Posterior vena cava (tissue), 2 donors: ENCODE measurements at regions not wholly inside any gene's neighbourhood (a gene's known extent, or its start where the extent isn't known, plus 50 kb on each side); places are given as distances from the start of the nearest gene placed in this dataset.

Experiments
- DNase-seq: peaks from one replicate; pipeline ENCODE4 v3.0.0-alpha.2; 2020; ENCODE audit warnings: low spot score
- intact Hi-C, 2 donors: fragments of 100-400 bp; cut with DNase I; formaldehyde crosslinking; loops; one replicate each; pipeline versions ENCODE4 v1.14.1 to v1.14.2; 2022 to 2023
- donor health status: DM: yes; HTN: yes; CAD: no.
- donor health status: DM: yes; HTN: yes; CAD: no.

DNA sequence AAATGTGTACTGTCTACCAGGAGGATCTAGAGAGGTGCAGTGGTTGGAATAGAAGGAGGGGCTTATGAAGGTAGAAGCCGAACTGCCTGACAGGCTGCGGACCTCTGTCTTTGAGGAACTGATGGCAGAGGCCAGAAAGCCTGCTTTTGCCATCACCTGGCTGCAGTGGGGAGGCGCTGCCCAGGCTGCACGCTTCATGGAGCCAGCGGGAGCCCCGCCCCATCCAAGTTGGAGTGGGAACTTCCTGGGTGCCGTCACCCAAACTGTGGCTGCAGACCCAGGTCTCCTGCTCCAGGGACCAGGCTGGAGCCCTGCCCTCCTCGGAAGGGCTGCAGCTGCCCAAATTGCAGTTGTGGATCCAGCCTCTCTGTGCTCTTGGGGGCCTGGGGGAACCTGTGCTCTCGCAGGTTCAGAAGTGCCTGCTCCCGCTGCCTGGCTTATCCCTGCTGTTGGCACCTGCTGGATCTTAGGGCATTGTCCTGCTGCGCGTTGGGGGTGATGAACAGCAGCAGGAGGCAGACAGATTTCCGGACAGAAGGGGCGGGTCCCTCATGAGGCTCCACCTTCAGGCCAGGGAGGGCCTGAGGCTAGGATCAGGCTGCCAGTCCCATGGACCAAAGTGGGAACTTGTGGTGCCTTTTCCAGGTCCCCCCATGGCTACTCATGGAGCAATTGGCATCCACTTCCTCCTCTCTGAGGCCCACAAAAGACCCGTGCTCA, 118.0 kb upstream of the PLPPR4 start:
- intact Hi-C loops: no loop called here
- DNase-seq: no peak

DNA sequence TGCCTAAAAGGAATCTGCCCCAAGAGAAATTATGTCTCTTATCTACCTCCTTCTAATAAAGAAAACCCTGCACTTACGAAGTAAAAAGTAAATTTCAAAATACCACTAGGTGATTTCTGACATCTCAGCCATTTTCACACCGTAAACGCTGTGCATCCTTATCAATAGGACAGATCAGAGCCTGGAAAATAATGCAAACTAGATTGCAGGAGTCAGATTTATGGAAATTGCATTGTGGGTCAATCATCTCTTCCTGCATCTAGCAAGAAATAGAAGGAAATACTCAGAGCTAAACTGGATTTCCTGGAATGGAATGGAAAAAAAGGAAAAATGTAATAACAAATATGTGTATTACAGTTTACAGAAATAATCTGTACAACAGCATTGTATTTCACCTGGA, 114.3 kb upstream of the PLPPR4 start:
- intact Hi-C loops: no loop called here

DNA sequence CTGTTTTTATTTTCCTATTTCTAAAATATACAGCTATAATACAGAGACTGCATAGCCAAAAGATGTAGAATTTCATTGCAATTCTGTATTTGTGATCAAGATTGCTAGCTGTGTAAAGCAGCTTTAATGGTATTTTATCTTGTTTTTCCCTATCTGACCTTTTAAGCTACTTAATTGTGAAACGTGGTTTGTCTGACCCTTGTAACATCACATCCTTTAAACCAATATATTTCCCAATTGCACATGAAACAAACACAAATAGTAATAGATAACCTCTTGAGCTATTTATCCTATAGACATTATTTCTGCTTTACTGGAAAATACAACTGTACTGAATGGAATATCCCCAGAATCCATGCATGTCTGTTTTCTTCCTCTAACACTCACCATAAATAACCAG, 112.2 kb upstream of the PLPPR4 start:
- intact Hi-C loops: no loop called here
- DNase-seq: no peak

More for the DNA sequence above, 114.3 kb upstream of the PLPPR4 start:
- DNase-seq: no peak

DNA sequence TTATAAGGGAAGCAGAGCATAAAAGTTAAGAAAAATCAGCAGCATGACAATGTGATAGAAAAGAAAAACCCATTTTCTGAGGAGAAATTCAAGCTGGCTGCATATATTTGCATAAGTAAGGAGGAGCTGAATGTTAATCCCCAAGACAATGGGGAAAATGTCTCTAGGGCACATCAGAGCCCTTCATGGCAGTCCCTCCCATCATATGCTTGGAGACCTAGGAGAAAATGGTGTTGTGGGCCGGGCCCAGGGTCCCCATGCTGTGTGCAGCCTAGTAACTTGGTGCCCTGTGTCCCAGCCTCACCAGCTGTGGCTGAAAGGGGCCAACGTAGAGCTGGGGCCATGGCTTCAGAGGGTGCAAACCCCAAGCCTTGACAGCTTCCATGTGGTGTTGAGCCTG, 100.6 kb upstream of the PLPPR4 start:
- DNase-seq: no peak
- intact Hi-C loops: no loop called here

DNA sequence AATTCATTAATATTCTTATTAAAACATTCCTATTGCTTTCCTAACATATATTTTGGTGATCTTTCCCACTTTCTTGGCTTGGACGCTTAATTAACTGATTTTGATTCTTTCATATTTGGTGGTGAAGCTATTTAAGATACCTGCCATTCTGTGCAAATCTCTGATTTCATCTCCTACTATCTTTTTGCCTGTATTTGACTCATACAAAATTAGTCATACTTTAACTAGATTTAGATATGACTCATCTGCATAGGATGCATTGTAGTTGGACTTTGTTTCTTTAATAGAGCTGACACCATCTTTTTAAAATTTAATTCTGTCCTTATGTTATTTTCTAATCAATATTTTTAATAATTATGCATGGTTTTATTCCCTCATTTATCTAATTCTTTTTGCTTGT, 93.8 kb upstream of the PLPPR4 start:
- DNase-seq: no peak
- intact Hi-C loops: loop anchor here in 1 of 2 donors (10.0 kb wide), 1 partner anchor 514 kb away; no protein-coding TSS in a partner anchor

DNA sequence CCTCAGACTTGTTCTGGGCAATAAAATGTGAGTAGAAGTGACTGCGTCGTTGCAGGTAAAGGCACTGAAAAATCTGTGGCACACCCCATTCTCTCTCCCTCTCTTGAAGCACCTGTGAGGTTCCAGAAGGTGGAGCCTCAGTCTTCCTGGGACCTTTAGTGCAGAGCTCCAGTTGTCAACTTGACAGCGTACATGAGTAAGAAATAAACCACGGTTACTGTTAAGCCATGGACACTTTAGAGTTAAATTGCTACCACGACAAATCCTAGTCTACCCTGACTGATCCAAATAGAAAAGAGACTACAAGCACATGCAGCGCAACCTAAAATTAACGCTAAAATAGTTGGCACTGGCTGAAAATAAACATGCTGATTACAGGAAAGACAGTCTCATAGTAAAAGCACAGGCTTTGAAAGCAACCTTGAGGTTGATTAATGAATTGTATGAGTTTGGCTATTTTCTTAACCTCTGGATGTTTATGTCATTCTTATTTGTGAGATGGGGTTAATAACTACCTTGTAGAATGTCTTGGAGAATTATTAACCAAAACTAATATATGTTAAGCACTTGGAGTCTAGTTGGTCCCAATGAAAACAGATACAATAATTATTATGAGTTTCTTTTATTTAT, 93.0 kb upstream of the PLPPR4 start:
- DNase-seq: no peak
- intact Hi-C loops: loop anchor here in 1 of 2 donors (10.0 kb wide), 1 partner anchor 514 kb away; no protein-coding TSS in a partner anchor

DNA sequence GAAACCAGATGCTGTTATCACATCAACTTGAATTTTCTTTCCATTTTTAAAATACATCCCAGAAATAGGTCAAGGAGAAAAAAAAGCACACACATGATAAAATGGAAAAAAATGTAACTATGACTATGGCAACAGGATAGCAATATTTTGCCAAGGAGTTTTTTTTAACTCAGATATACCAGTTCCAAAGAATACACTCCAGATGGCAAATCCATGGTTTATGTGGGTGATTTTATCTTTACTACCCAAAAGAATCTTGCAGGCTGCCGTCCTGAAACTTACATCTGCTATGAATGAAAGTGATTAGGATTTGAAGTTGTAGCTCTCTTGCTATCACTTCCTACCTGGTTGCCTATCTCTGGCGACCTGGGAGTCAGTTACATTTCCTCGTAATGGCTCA, 91.0 kb upstream of the PLPPR4 start:
- DNase-seq: no peak
- intact Hi-C loops: loop anchor here in 1 of 2 donors (10.0 kb wide), 1 partner anchor 512 kb away; no protein-coding TSS in a partner anchor

DNA sequence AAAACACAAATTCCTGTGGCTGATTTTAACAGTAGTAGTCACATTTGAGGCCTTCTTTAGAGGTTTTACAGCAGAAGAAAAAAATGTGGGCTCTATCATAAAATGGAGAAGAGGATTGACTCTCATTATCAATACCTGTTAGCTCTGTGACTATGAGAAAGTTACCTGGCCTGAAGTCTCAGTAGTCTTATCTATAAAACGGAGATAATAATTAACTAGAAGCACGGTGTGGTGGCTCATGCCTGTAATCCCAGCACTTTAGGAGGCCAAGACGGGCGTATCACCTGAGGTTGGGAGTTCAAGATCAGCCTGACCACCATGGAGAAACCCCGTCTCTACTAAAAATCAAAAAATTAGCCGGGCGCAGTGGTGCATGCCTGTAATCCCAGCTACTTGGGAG, 90.4 kb upstream of the PLPPR4 start:
- intact Hi-C loops: loop anchor here in 1 of 2 donors (10.0 kb wide), 1 partner anchor 511 kb away; no protein-coding TSS in a partner anchor
- no peak for DNase-seq

DNA sequence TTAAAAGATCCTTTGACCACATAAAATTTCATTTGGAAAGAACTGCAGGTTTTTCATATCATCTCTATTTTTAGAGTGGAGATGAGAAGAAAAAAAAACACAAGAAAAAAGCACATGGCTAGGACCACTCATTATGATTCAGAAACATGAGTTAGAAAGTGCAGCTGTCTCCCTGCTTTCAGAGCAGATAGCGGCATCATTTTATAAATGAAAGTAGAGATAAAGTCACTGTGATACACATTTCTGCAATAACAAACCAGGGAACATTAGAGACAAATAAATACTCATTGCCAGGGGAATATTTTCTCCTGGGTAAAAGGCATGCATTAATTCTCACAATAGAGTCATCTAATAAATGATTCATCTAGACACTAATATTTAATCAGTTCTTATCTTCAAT, 87.5 kb upstream of the PLPPR4 start:
- intact Hi-C loops: loop anchor here in 1 of 2 donors (10.0 kb wide), 1 partner anchor 508 kb away; no protein-coding TSS in a partner anchor
- DNase-seq: no peak

DNA sequence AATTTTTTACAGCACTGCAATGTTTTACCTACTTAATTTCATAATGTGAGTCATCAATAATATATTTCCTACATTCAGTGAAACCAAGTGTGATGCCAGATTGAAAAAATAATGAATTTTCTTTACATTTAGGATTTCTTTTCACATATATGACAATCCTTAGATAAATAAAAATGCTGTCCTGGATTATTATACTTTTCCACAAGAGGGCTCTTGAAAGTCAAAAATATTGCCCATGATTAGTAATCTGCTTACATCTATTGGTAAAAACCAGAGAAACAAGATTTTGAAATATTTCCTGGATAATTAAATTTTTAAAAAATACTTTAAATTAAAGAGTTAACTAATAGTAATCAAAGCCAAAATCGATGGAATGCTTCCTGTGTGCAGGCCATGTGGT, 86.8 kb upstream of the PLPPR4 start:
- intact Hi-C loops: loop anchor here in 1 of 2 donors (10.0 kb wide), 1 partner anchor 507 kb away; no protein-coding TSS in a partner anchor
- no peak for DNase-seq

DNA sequence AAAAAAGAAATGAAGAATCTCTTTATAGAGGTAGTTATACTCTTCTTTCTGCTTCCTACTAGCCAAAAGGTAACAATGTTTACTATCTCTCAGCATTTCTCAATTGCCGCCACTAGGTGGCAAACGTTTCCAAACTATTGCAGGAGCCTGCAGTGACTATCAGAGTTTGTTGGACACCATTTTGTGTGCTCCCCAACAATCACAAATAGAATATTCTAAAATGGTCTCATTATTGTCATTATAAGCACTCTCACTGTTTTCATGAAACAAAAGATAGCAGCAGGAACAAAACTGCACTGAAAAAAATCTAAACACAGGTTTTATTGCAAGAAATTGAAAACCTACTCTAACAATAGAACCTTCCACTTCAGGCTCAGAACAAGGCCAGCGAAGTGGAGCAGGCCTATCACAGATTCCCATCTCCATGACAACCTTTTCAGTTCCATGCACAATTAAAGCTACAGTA, 83.9 kb upstream of the PLPPR4 start:
- no peak for DNase-seq
- intact Hi-C loops: loop anchor here in 1 of 2 donors (10.0 kb wide), 1 partner anchor 524 kb away; no protein-coding TSS in a partner anchor

DNA sequence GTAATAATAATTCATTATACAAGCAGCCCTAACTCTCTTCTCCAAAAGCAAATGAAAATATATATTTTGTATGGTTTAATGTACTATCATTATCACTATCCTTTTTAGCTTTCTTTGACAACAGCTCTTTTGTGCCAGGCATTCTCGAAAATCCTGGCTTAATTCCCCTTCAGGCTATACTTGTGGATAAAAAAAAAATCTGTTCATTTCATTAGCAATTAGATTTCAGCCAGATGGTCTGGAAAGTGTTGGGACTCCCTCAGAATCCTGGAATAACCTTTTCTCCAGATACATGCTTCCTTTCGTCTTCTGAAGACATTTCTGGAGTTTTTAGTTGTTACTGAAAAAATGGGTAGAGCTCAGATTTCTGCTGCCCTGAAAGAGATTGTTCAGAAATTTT, 83.4 kb upstream of the PLPPR4 start:
- intact Hi-C loops: loop anchor here in 1 of 2 donors (10.0 kb wide), 1 partner anchor 524 kb away; no protein-coding TSS in a partner anchor
- DNase-seq: no peak

DNA sequence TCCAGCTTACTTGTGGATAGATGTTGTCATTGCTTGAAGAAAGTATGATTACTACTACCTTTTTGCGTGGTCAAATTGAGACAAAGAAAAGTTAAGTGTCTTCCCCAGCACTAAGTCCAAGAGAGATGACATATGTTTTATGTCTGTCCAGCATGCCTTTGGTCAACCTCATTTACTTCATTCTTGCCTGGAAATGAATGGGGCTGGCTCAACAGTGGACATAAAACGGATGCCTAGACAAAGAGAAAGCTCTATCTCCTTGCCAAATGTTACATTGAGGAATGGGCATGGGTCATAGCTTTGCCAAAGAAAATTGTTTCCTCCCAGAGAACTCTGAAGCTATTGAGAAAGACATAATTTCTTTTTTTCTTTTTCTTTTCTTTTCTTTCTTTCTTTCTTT, 82.4 kb upstream of the PLPPR4 start:
- no peak for DNase-seq
- intact Hi-C loops: loop anchor here in 1 of 2 donors (10.0 kb wide), 1 partner anchor 523 kb away; no protein-coding TSS in a partner anchor

DNA sequence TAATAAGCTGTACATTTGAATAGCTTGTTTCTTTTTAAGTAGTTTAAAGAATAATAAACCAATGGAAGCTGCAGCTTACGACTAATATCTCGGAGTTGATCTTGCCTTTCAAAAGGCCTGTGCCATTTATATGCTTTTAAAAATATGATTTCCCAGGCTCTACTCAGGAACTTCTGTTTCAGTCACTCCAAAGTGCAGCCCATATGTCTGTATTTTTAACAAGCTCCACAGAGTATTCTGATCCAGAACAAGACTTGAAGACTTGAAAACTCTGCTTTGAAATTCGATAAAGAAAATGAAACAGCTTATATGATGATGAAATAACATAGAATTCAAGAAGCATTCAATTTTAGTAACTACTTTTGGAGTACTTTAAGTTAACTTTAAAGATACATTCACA, 79.1 kb upstream of the PLPPR4 start:
- intact Hi-C loops: loop anchor here in 1 of 2 donors (10.0 kb wide), 1 partner anchor 520 kb away; no protein-coding TSS in a partner anchor
- no peak for DNase-seq

DNA sequence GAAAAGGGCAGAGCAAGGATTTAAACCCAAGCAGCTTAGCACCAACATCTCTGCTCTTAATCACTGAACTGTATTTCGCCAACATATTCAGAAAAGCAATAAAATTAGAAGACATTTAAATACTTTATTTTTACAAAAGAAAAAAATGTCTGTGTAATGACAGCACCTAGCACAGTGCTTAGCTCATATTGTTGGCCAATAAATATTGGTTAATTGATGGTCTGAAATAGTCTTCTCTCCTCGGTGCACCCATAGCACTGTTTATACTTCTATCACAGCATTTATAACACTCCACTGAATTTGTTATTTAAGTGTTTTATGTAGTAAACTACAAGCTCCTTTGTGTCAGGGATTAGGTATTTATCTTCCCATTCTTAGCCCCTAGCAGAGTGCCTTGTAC, 70.9 kb upstream of the PLPPR4 start:
- intact Hi-C loops: no loop called here
- DNase-seq: no peak

DNA sequence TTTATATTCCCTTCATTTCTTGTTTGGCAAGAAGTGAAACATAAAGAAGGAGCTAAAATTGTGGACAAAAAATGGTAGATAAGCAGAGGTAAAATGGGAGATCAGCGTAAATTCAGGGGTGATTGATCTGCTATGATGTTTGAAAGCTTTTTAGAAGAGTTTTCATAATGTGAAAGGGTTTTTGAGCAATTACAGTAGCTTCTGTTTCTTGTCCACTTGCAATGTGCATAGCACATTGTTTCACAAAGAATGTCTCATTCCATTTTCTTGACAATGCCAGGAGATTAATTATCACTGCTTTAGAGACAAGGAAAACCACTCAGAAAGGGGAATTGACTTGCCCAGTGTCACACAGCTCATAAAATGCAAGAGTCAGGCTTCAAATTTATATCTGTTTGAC, 65.9 kb upstream of the PLPPR4 start:
- intact Hi-C loops: no loop called here
- DNase-seq: no peak

DNA sequence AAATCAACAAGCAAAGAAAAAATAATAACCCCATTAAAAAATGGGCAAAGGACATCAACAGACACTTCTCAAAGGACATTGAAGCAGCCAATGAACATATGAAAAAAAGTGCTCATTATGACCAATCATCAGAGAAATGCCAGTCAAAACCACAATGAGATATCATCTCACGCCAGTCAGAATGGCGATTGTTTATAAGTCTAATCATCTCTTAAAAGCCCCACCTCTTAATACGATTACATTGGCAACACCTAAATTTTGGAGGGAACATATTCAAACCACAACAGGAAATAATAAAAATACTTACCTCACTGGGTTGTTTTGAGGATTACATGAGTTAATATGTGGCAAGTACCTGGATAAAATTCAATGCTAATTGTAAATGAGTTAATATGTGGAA, 57.1 kb upstream of the PLPPR4 start:
- no peak for DNase-seq
- intact Hi-C loops: loop anchor here in 1 of 2 donors (2.0 kb wide), 1 partner anchor 72 kb away; no protein-coding TSS in a partner anchor
